H1 (cell line): ENCODE measurements at regions not wholly inside any gene's neighbourhood (a gene's known extent, or its start where the extent isn't known, plus 50 kb on each side); places are given as distances from the start of the nearest gene placed in this dataset.

Experiments
- CTCF ChIA-PET: fragments of 300-600 bp; sonication (Branson Sonifier 250); formaldehyde crosslinking; loops from one replicate; lab custom pipeline; 2021; ENCODE audit not compliant: partially characterized antibody; lab: Charles Lee
- POLR2A ChIA-PET: fragments of 300-600 bp; sonication (Branson Sonifier 250); formaldehyde crosslinking; loops from one replicate; lab custom pipeline; 2021; ENCODE audit warnings: inconsistent platforms; ENCODE audit not compliant: partially characterized antibody; lab: Charles Lee
- DNase-seq, 2 experiments: peaks; one replicate each; pipeline versions ENCODE4 v3.0.0 to v3.0.0-alpha.2; 2010 to 2022; ENCODE audit warnings: low spot score in 2 of 2, low read depth in 1 of 2, mixed read lengths in 1 of 2
- FAIRE-seq: peaks from 2 replicates; lab custom pipeline; 2011; peaks lifted over from hg19 to GRCh38; lab: Jason Lieb, UNC
- H2AFZ ChIP-seq: 2 replicates; pipeline ENCODE4 v1.8.1; 2012; ENCODE audit warnings: low read length, inconsistent platforms
- H2AK5ac ChIP-seq: 2 replicates; pipeline ENCODE4 v1.6.1; 2013; ENCODE audit warnings: low read depth, low read length
- H2BK120ac ChIP-seq: replicated peaks from 2 replicates; pipeline ENCODE3; 2013; ENCODE audit warnings: low read depth, low read length, inconsistent platforms
- H2BK12ac ChIP-seq: 2 replicates; pipeline ENCODE4 v1.6.1; 2013; ENCODE audit warnings: low read depth, low read length
- H2BK15ac ChIP-seq: 2 replicates; pipeline ENCODE4 v1.6.1; 2013; ENCODE audit warnings: low read length
- H2BK20ac ChIP-seq: 2 replicates; pipeline ENCODE4 v1.6.1; 2013; ENCODE audit warnings: low read length
- H2BK5ac ChIP-seq: 2 replicates; pipeline ENCODE4 v1.6.1; 2013; ENCODE audit warnings: low read depth, low read length
- H3K14ac ChIP-seq: 2 replicates; pipeline ENCODE4 v1.6.1; 2013; ENCODE audit warnings: inconsistent platforms; ENCODE audit not compliant: insufficient read length
- H3K18ac ChIP-seq: 2 replicates; pipeline ENCODE4 v1.6.1; 2013; ENCODE audit warnings: low read length; ENCODE audit errors: extremely low read depth
- H3K23ac ChIP-seq: 2 replicates; pipeline ENCODE4 v1.6.1; 2013; ENCODE audit warnings: inconsistent platforms; ENCODE audit not compliant: insufficient read length
- H3K23me2 ChIP-seq: 2 replicates; pipeline ENCODE4 v1.6.1; 2013; ENCODE audit warnings: low read depth, low read length
- H3K27ac ChIP-seq: 2 replicates; pipeline ENCODE4 v1.6.1; 2011; ENCODE audit warnings: low read depth, low read length, inconsistent platforms
- H3K27me3 ChIP-seq, 4 experiments: replicated peaks in 1 of 4; 1 replicate in 1 of 4; 2 replicates in 3 of 4; pipeline versions ENCODE4 v1.6.1 to v1.8.1; 2011 to 2013; ENCODE audit warnings: low read length in 3 of 4, mild to moderate bottlenecking in 3 of 4, inconsistent platforms in 2 of 4, mixed read lengths in 2 of 4, moderate library complexity in 1 of 4; ENCODE audit not compliant: control insufficient read depth in 3 of 4, insufficient read depth in 3 of 4; ENCODE audit errors: extremely low read depth in 1 of 4
- H3K36me3 ChIP-seq, 4 experiments: 2 replicates each; pipeline versions ENCODE4 v1.6.1 to v1.8.1; 2011 to 2013; ENCODE audit warnings: mild to moderate bottlenecking in 4 of 4, low read length in 3 of 4, moderate library complexity in 2 of 4, control low read depth in 1 of 4, inconsistent platforms in 1 of 4; ENCODE audit not compliant: insufficient read depth in 4 of 4, control insufficient read depth in 2 of 4
- H3K4ac ChIP-seq: replicated peaks from 2 replicates; pipeline ENCODE3; 2013; ENCODE audit warnings: low read length, low read depth, mixed read lengths, inconsistent platforms; ENCODE audit not compliant: insufficient read length
- H3K4me1 ChIP-seq, 4 experiments: replicated peaks in 1 of 4; 1 replicate in 1 of 4; 2 replicates in 3 of 4; pipeline versions ENCODE4 v1.6.1 to v1.8.1; 2011 to 2013; ENCODE audit warnings: low read length in 3 of 4, inconsistent platforms in 2 of 4, mixed read lengths in 1 of 4; ENCODE audit not compliant: insufficient read depth in 4 of 4, control insufficient read depth in 3 of 4
- H3K4me2 ChIP-seq, 2 experiments: 2 replicates each; pipeline versions ENCODE4 v1.6.1 to v1.8.1; 2011 to 2013; ENCODE audit warnings: low read depth in 2 of 2, low read length in 2 of 2, control low read depth in 1 of 2, inconsistent platforms in 1 of 2, mild to moderate bottlenecking in 1 of 2; ENCODE audit not compliant: insufficient read depth in 1 of 2
- H3K4me3 ChIP-seq, 4 experiments: fragments of 200-600, 300-600 bp in 1 of 4; sonication (generic), shearing (Covaris generic), sonication (Bioruptor Twin) in 1 of 4; 2 replicates each; pipeline versions ENCODE4 v1.5.1 to v1.8.1; 2011 to 2016; ENCODE audit warnings: low read length in 4 of 4, low read depth in 3 of 4, control low read depth in 2 of 4, inconsistent platforms in 2 of 4, mild to moderate bottlenecking in 2 of 4, mixed read lengths in 1 of 4, moderate library complexity in 1 of 4; ENCODE audit not compliant: insufficient read depth in 2 of 4; ENCODE audit errors: extremely low read depth in 1 of 4
- H3K56ac ChIP-seq: replicated peaks from 2 replicates; pipeline ENCODE3; 2013; ENCODE audit warnings: low read depth, mild to moderate bottlenecking, mixed read lengths, low read length, inconsistent platforms; ENCODE audit not compliant: insufficient read length
- H3K79me1 ChIP-seq: 2 replicates; pipeline ENCODE4 v1.6.1; 2013; ENCODE audit warnings: low read depth, low read length, control low read depth
- H3K79me2 ChIP-seq, 2 experiments: 2 replicates each; pipeline versions ENCODE4 v1.6.1 to v1.8.1; 2012 to 2013; ENCODE audit warnings: low read length in 2 of 2, mild to moderate bottlenecking in 2 of 2, inconsistent platforms in 1 of 2; ENCODE audit not compliant: insufficient read depth in 2 of 2, control insufficient read depth in 1 of 2
- H3K9ac ChIP-seq, 4 experiments: replicated peaks in 1 of 4; 1 replicate in 1 of 4; 2 replicates in 3 of 4; pipeline versions ENCODE4 v1.6.1 to v1.8.1; 2011 to 2013; ENCODE audit warnings: low read depth in 3 of 4, low read length in 3 of 4, control low read depth in 2 of 4, mild to moderate bottlenecking in 2 of 4, moderate library complexity in 2 of 4, inconsistent platforms in 1 of 4; ENCODE audit errors: extremely low read depth in 1 of 4
- H3K9me3 ChIP-seq, 2 experiments: 2 replicates each; pipeline versions ENCODE4 v1.6.1 to v1.8.1; 2012 to 2013; ENCODE audit warnings: mild to moderate bottlenecking in 2 of 2, moderate library complexity in 2 of 2, control low read depth in 1 of 2, inconsistent platforms in 1 of 2, low read depth in 1 of 2, low read length in 1 of 2, mixed read lengths in 1 of 2; ENCODE audit not compliant: insufficient read depth in 2 of 2
- H4K20me1 ChIP-seq, 2 experiments: replicated peaks in 1 of 2; 2 replicates each; pipeline versions ENCODE3 to v1.8.1; 2011 to 2013; ENCODE audit warnings: inconsistent platforms in 2 of 2, low read length in 2 of 2, mild to moderate bottlenecking in 1 of 2; ENCODE audit not compliant: insufficient read depth in 2 of 2, control insufficient read depth in 1 of 2
- H4K5ac ChIP-seq: 2 replicates; pipeline ENCODE4 v1.6.1; 2013; ENCODE audit warnings: low read length, low read depth, mixed read lengths, inconsistent platforms; ENCODE audit not compliant: insufficient read length
- H4K8ac ChIP-seq: 2 replicates; pipeline ENCODE4 v1.8.0; 2013; ENCODE audit warnings: mild to moderate bottlenecking, moderate library complexity, low read length, inconsistent platforms; ENCODE audit not compliant: insufficient read depth; ENCODE audit errors: extremely low read depth
- H4K91ac ChIP-seq: replicated peaks from 2 replicates; pipeline ENCODE3; 2013; ENCODE audit warnings: low read length, mixed read lengths, inconsistent platforms; ENCODE audit not compliant: insufficient read length
- ASH2L ChIP-seq: fragments of 200-600, 300-600 bp; sonication (generic); IDR thresholded peaks from one replicate; pipeline ENCODE4 v1.7.1; 2017; ENCODE audit warnings: low read length
- BCL11A ChIP-seq, 2 experiments: IDR thresholded peaks; one replicate each; pipeline ENCODE4 v1.6.1; 2011; ENCODE audit warnings: low read depth in 2 of 2, low read length in 2 of 2, mild to moderate bottlenecking in 2 of 2
- HDAC2 ChIP-seq, 2 experiments: fragments of 300-600 bp in 1 of 2; sonication (generic) in 1 of 2; IDR thresholded peaks; 2 replicates each; pipeline ENCODE4 v1.6.1; 2011 to 2012; ENCODE audit warnings: low read depth in 2 of 2, low read length in 2 of 2, mild to moderate bottlenecking in 2 of 2, moderate library complexity in 2 of 2, borderline replicate concordance in 1 of 2, inconsistent platforms in 1 of 2
- POLR2A ChIP-seq, 2 experiments: IDR thresholded peaks; 1 replicate in 1 of 2; 2 replicates in 1 of 2; pipeline ENCODE4 v1.6.1; 2011; ENCODE audit warnings: low read depth in 2 of 2, low read length in 2 of 2, mild to moderate bottlenecking in 2 of 2; ENCODE audit errors: control extremely low read depth in 1 of 2
- RAD21 ChIP-seq, 2 experiments: IDR thresholded peaks in 1 of 2; conservative IDR thresholded peaks in 1 of 2; 2 replicates each; pipeline ENCODE4 v1.6.1; 2011; ENCODE audit warnings: low read depth in 2 of 2, low read length in 2 of 2, improper control_type of control experiment in 1 of 2, inconsistent platforms in 1 of 2, mild to moderate bottlenecking in 1 of 2, moderate library complexity in 1 of 2
- RBBP5 ChIP-seq: IDR thresholded peaks from 2 replicates; pipeline ENCODE4 v1.7.1; 2012; ENCODE audit warnings: low read depth, mild to moderate bottlenecking, inconsistent platforms, low read length, moderate library complexity, borderline replicate concordance
- whole genome bisulfite sequencing, 2 experiments: shearing (Covaris generic) in 1 of 2; methylation state at CpG; one replicate each; pipeline versions ENCODE4 v1.1.6 to v1.1.7; 2013 to 2015; ENCODE audit warnings: low lambda C conversion rate in 2 of 2, mixed read lengths in 2 of 2, inconsistent platforms in 1 of 2, low coverage in 1 of 2, missing lambda C conversion rate in 1 of 2; ENCODE audit not compliant: insufficient replicate concordance in 2 of 2, insufficient coverage in 1 of 2, insufficient read length in 1 of 2; ENCODE audit errors: extremely low coverage in 1 of 2, missing lambda C conversion rate in 1 of 2; 5-methylcytosine and 5-hydroxymethylcytosine counted together

DNA sequence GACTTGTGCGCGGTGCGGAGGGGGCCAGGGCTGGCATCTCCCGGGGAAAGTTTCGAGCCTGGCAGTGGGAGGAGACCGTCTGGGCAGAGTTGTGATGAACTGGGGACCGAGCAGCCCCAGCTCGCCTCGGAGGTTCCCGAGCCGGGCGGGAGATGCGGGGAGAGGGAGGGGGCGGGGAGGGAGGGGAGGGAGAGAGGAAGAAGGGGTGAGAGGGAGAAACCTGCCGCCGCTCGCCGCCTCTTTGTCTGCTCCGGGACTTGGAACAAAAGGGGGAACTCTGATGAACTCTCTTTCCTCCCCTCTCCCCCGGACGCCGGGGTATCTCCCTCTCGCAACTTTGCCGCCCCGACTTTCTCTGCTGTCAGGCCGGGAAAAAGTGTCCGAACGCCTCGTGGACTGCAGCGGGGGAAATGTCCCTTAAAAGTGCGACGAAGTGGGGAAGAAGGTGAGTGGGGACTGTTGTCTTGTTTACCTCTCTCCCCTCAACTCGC lies 72.7 kb downstream of the SOX4 start:
- Histone ChIP-seq H3K4ac (peak overlapping the region; percentile 93), H3K23me2 (peaks cover 31% of the 10 kb centered on the region), H3K14ac (no peak overlapping the region), H2BK5ac (peak overlapping the region; percentile 99), H3K23ac (no peak overlapping the region), H2BK20ac (peak overlapping the region; percentile 86), H3K79me2 (peaks cover 11 to 49% of the 10 kb centered on the region in 2 experiments; a peak in 3 of 4 replicates), H3K79me1 (no peaks in the 10 kb centered on the region; the same call in 1 of the 2 replicates), H3K18ac (peak overlapping the region; percentile 92), H4K20me1 (peaks cover 3% of the 10 kb centered on the region in 2 experiments), H3K4me2 (peak overlapping the region; percentile 90 to 97), H4K5ac (peak overlapping the region; percentile 91), H2AK5ac (peak overlapping the region; percentile 65; the same call in 1 of the 2 replicates), H3K4me3 (peak overlapping the region; percentile 49 to 95 (median 88)), H4K8ac (peak overlapping the region; percentile 84; the same call in 1 of the 2 replicates), H4K91ac (peak overlapping the region; percentile 100), H3K27ac (peak overlapping the region; percentile 87), H3K9ac (peak overlapping the region; percentile 68 to 92 (median 86)), H3K36me3 (peaks cover 0 to 17% (median 0%) of the 10 kb centered on the region in 4 experiments; a peak in 2 of 8 replicates), H2BK15ac (no peak overlapping the region; the same call in 1 of the 2 replicates), H3K9me3 (no peaks in the 10 kb centered on the region), H3K4me1 (peaks cover 0 to 6% (median 3%) of the 10 kb centered on the region in 4 experiments; a peak in 5 of 7 replicates), H2BK12ac (peak overlapping the region; percentile 99), H2BK120ac (peak overlapping the region; percentile 97), H3K56ac (peak overlapping the region; percentile 88), H3K27me3 (peaks cover 0 to 3% (median 0%) of the 10 kb centered on the region in 4 experiments; a peak in 1 of 7 replicates), H2AFZ (no peak overlapping the region)
- POLR2A ChIA-PET: interaction anchor here (0.7 to 8.6 kb wide), 17 partner anchors 7 to 1607 kb away, joined by 3 to 161 read pairs (median 6); partner anchors contain the start of gene SOX4
- 4% methylated on average over 19 of the region's 33 CpGs; no CpG with 5 or more reads in 1 of the 2 experiments for WGBS, 2 experiments
- FAIRE-seq: no peak
- DNase-seq: peak in 1 of 2 experiments; percentile 84
- CTCF ChIA-PET: interaction anchor here (1.9 to 3.7 kb wide), 2 partner anchors 68 to 72 kb away, joined by 5 to 10 read pairs; partner anchors contain the start of gene SOX4
- TF ChIP-seq POLR2A (IDR thresholded peaks at IDR 0.05; ENCODE audit: control extremely low read depth in 1 of 2, low read depth in 2 of 2, low read length in 2 of 2): peak in 1 of 2 experiments; percentile 13; a peak in 2 of 3 replicates
- no peak for TF ChIP-seq BCL11A (IDR thresholded peaks at IDR 0.05; ENCODE audit: low read depth in 2 of 2, low read length in 2 of 2)
- TF ChIP-seq ASH2L: peak; percentile 59
- peak; percentile 89 for TF ChIP-seq RBBP5
- TF ChIP-seq RAD21 (IDR thresholded peaks at IDR 0.05 in 1 of 2, conservative IDR thresholded peaks at IDR 0.05 in 1 of 2; ENCODE audit: low read depth in 2 of 2, low read length in 2 of 2): peak in 1 of 2 experiments; percentile 19; a peak in 1 of 4 replicates
- TF ChIP-seq HDAC2 (IDR thresholded peaks at IDR 0.05; ENCODE audit: borderline replicate concordance in 1 of 2, low read depth in 2 of 2, low read length in 2 of 2): peak; percentile 17 to 40; a peak in 1 of 4 replicates
